ENCODE measurements at regions not wholly inside any gene's neighbourhood (a gene's known extent, or its start where the extent isn't known, plus 50 kb on each side); places are given as distances from the start of the nearest gene placed in this dataset.

DNA sequence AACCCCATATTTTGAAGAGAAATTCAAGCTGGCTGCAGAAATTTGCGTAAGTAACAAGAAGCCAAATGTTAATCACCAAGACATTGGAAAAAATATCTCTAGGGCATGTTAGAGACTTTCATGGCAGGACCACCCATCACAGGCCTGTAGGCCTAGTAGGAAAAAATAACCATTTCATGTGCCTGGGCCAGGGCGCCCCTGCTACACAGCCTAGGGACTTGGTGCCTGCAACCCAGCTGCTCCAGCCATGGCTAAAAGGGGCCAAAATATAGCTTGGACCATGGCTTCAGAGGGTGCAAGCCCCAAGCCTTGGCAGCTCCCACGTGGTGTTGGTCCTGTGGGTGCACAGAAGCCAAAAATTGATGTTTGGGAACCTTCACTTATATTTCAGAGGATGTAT, 167.7 kb upstream of the NMUR2 start:
- H3K4me3 ChIP-seq = no peak overlapping the region
- H3K4me1 ChIP-seq = no peaks in the 10 kb centered on the region
- intact Hi-C loops (cut with DNase I; ENCODE audit: low total_unique reads) (no loop called here), in situ Hi-C loops (cut with MboI; ENCODE audit: low pct_ligation_motif_present in 1 of 4, low pct_unique_long_range_greater_than_20kb in 1 of 4, low sequenced_read_pairs in 3 of 4) (loop anchor here in 2 of 4 donors (25.0 kb wide), 1 partner anchor 564 kb away; no protein-coding TSS in a partner anchor)
- no peak for TF ChIP-seq POLR2AphosphoS5 (IDR thresholded peaks at IDR 0.05)
- TF ChIP-seq EP300 (IDR thresholded peaks at IDR 0.05; ENCODE audit: low read depth) = no peak
- no peak for TF ChIP-seq POLR2A (IDR thresholded peaks at IDR 0.05)
- TF ChIP-seq, protein P1, sequence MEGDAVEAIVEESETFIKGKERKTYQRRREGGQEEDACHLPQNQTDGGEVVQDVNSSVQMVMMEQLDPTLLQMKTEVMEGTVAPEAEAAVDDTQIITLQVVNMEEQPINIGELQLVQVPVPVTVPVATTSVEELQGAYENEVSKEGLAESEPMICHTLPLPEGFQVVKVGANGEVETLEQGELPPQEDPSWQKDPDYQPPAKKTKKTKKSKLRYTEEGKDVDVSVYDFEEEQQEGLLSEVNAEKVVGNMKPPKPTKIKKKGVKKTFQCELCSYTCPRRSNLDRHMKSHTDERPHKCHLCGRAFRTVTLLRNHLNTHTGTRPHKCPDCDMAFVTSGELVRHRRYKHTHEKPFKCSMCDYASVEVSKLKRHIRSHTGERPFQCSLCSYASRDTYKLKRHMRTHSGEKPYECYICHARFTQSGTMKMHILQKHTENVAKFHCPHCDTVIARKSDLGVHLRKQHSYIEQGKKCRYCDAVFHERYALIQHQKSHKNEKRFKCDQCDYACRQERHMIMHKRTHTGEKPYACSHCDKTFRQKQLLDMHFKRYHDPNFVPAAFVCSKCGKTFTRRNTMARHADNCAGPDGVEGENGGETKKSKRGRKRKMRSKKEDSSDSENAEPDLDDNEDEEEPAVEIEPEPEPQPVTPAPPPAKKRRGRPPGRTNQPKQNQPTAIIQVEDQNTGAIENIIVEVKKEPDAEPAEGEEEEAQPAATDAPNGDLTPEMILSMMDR (IDR thresholded peaks at IDR 0.05) = no peak
- 73 to 89% methylated on average over 1 to 3 of the region's 3 CpGs for WGBS, 2 donors (ENCODE audit: low coverage in 1 of 2)
- no peak for DNase-seq
- no peaks in the 10 kb centered on the region for H3K9me3 ChIP-seq
- H3K27ac ChIP-seq = no peak overlapping the region
- no peaks in the 10 kb centered on the region for H3K36me3 ChIP-seq
- H3K27me3 ChIP-seq = no peaks in the 10 kb centered on the region

DNA sequence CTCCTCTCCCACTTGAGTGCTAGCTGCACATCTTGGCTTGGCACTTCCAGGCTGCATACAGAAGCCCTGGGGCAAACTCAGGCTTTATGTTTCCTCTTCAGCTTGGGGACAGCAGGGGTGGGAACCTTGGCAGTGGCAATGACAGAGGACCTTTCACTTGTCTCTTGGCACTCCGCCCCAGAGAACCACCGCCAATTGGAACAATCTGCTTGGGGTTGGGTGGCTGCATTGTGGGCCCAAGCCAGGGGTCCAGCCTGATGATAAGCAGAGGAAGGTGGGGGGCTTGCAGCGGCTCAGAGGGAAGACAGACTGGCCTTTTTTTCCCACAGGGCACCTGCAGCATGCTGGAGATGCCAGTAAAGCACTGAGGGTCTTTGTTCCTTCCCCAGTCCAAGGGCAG, 179.0 kb upstream of the NMUR2 start:
- DNase-seq = no peak
- H3K36me3 ChIP-seq = no peaks in the 10 kb centered on the region
- H3K9me3 ChIP-seq = no peaks in the 10 kb centered on the region
- 65% methylated on average over 3 of the region's 3 CpGs; no CpG with 5 or more reads in 1 of the 2 donors for WGBS, 2 donors (ENCODE audit: low coverage in 1 of 2)
- TF ChIP-seq EP300 (IDR thresholded peaks at IDR 0.05; ENCODE audit: low read depth) = no peak
- no peak for TF ChIP-seq POLR2AphosphoS5 (IDR thresholded peaks at IDR 0.05)
- intact Hi-C loops (cut with DNase I; ENCODE audit: low total_unique reads) (no loop called here), in situ Hi-C loops (cut with MboI; ENCODE audit: low pct_ligation_motif_present in 1 of 4, low pct_unique_long_range_greater_than_20kb in 1 of 4, low sequenced_read_pairs in 3 of 4) (no loop called here)
- H3K4me1 ChIP-seq = no peaks in the 10 kb centered on the region
- H3K27ac ChIP-seq = no peak overlapping the region
- H3K27me3 ChIP-seq = no peaks in the 10 kb centered on the region
- no peak overlapping the region for H3K4me3 ChIP-seq

DNA sequence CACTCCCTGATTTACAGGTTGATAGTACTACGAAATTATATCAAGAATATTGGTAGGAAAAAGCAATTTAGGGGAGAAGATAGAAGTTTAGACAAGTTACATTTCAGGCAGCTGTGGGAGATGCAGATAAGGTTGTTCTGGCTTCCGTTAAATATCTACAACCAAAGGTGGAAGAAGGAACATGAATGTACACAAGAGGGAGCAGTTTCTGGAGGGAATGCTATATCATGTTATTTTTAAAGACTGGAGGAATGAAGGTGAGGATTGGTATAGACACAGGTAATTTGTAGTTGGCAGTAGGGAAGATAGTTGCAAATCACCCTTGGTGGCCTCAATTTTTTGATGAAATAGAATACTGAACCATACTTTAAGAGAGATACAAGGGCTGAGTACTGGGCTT, 187.3 kb upstream of the NMUR2 start:
- in situ Hi-C loops (cut with MboI; ENCODE audit: low pct_ligation_motif_present in 1 of 4, low pct_unique_long_range_greater_than_20kb in 1 of 4, low sequenced_read_pairs in 3 of 4) = no loop called here
- no peaks in the 10 kb centered on the region for H3K36me3 ChIP-seq

DNA sequence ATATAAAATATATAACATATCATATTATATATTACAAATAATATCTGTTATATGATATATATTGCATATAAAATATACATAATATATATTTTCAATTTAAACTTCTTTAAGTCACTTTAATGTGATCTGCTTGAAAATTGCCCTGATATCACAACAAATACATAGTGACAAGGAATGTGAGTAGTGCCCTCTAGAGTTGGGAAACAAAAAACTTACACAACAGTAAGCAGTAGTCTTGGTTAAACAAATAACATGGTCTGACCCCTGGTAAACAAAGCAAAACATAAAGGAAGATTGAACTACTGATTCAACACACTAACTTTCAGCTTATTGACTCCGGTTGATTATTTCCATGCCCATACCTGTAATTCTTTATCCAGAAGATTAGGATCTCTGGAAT, 188.3 kb upstream of the NMUR2 start:
- no peak overlapping the region for H3K4me3 ChIP-seq
- WGBS, 2 donors (ENCODE audit: low coverage in 1 of 2) = 69% methylated on average over 1 of the region's 1 CpG
- in situ Hi-C loops (cut with MboI; ENCODE audit: low pct_ligation_motif_present in 1 of 4, low pct_unique_long_range_greater_than_20kb in 1 of 4, low sequenced_read_pairs in 3 of 4) (no loop called here), intact Hi-C loops (cut with DNase I; ENCODE audit: low total_unique reads) (no loop called here)
- TF ChIP-seq POLR2A (IDR thresholded peaks at IDR 0.05) (no peak), EP300 (IDR thresholded peaks at IDR 0.05; ENCODE audit: low read depth) (no peak), POLR2AphosphoS5 (IDR thresholded peaks at IDR 0.05) (no peak)
- TF ChIP-seq, protein P1 (IDR thresholded peaks at IDR 0.05) = no peak
- H3K9me3 ChIP-seq = no peaks in the 10 kb centered on the region
- H3K27me3 ChIP-seq = no peaks in the 10 kb centered on the region
- no peak for DNase-seq
- no peak overlapping the region for H3K27ac ChIP-seq
- H3K4me1 ChIP-seq = no peaks in the 10 kb centered on the region
- no peaks in the 10 kb centered on the region for H3K36me3 ChIP-seq

More for the DNA sequence above, 187.3 kb upstream of the NMUR2 start:
- Histone ChIP-seq H3K9me3 (no peaks in the 10 kb centered on the region), H3K27me3 (no peaks in the 10 kb centered on the region), H3K4me3 (no peak overlapping the region), H3K27ac (no peak overlapping the region), H3K4me1 (no peaks in the 10 kb centered on the region)
- TF ChIP-seq POLR2AphosphoS5 (IDR thresholded peaks at IDR 0.05) (no peak), EP300 (IDR thresholded peaks at IDR 0.05; ENCODE audit: low read depth) (no peak), POLR2A (IDR thresholded peaks at IDR 0.05) (no peak)
- TF ChIP-seq, protein P1 (IDR thresholded peaks at IDR 0.05) = no peak
- DNase-seq = no peak
- intact Hi-C loops (cut with DNase I; ENCODE audit: low total_unique reads) = no loop called here
- WGBS, 2 donors (ENCODE audit: low coverage in 1 of 2) = 49 to 72% methylated on average over 2 of the region's 2 CpGs

DNA sequence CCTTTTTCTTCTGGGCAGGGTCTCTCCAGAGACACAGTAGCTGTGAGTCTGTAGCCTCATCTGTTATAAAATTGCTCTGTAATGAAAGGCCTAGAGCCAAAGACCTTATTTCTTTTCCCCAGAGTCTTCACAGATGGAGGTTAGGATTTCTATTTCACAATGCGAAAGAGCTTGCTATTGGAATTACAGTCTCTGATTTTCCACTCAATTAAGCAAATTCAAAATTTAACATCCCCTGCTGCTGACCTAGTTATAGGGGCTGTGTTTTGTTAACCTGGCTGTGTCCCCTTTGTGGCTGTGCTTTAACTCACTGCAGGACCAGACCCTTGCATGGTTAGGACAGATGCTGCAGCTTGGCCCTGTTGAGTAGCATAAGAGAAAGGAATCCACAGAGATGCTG, 190.3 kb upstream of the NMUR2 start:
- Histone ChIP-seq H3K9me3 (no peaks in the 10 kb centered on the region), H3K27ac (no peak overlapping the region), H3K4me1 (no peaks in the 10 kb centered on the region), H3K4me3 (no peak overlapping the region), H3K36me3 (no peaks in the 10 kb centered on the region), H3K27me3 (no peaks in the 10 kb centered on the region)
- 94 to 100% methylated on average over 1 of the region's 1 CpG for WGBS, 2 donors (ENCODE audit: low coverage in 1 of 2)
- DNase-seq = no peak
- no peak for TF ChIP-seq POLR2AphosphoS5 (IDR thresholded peaks at IDR 0.05)
- TF ChIP-seq EP300 (IDR thresholded peaks at IDR 0.05; ENCODE audit: low read depth) = no peak
- TF ChIP-seq POLR2A (IDR thresholded peaks at IDR 0.05) = no peak
- TF ChIP-seq, protein P1 (IDR thresholded peaks at IDR 0.05) = no peak
- intact Hi-C loops (cut with DNase I; ENCODE audit: low total_unique reads) = no loop called here
- in situ Hi-C loops (cut with MboI; ENCODE audit: low pct_ligation_motif_present in 1 of 4, low pct_unique_long_range_greater_than_20kb in 1 of 4, low sequenced_read_pairs in 3 of 4) = no loop called here
